SK-N-SH (cell line): ENCODE measurements at regions not wholly inside any gene's neighbourhood (a gene's known extent, or its start where the extent isn't known, plus 50 kb on each side); places are given as distances from the start of the nearest gene placed in this dataset.

Experiments used
- CTCF ChIA-PET: fragments of 300-600, 350-600 bp; formaldehyde crosslinking; extraction: SDS; loops from one replicate; lab custom pipeline; 2021; lab: Yijun Ruan, JAX
- POLR2A ChIA-PET: fragments of 350-600 bp; sonication (Branson Sonifier 250); formaldehyde crosslinking; extraction: SDS; loops from one replicate; lab custom pipeline; 2020; ENCODE audit warnings: antibody characterized with exemption, inconsistent platforms; lab: Yijun Ruan, JAX
- DNase-seq: peaks from one replicate; pipeline ENCODE4 v3.0.0; 2012
- H2AFZ ChIP-seq: fragments of 200-600 bp; sonication (generic); 2 replicates; pipeline ENCODE4 v1.8.1; 2016; ENCODE audit warnings: antibody characterized with exemption, mild to moderate bottlenecking, low read depth
- H3F3A ChIP-seq: fragments of 200-600 bp; sonication (generic); replicated peaks from 2 replicates; pipeline ENCODE3; 2016; ENCODE audit warnings: antibody characterized with exemption, mild to moderate bottlenecking; ENCODE audit not compliant: insufficient read depth
- H3K27ac ChIP-seq, 2 experiments: fragments of 200-500 bp in 1 of 2; fragments of 200-600 bp in 1 of 2; sonication (Bioruptor generic) in 1 of 2; sonication (generic), shearing (Covaris generic) in 1 of 2; 2 replicates each; pipeline versions ENCODE4 v1.5.1 to v1.6.1; 2014 to 2016; ENCODE audit warnings: low read depth in 2 of 2, inconsistent platforms in 1 of 2, low read length in 1 of 2, mild to moderate bottlenecking in 1 of 2, mixed read lengths in 1 of 2
- H3K27me3 ChIP-seq: fragments of 200-600 bp; sonication (generic), shearing (Covaris generic); 2 replicates; pipeline ENCODE4 v1.6.1; 2016; ENCODE audit warnings: mixed run types; ENCODE audit not compliant: insufficient read depth
- H3K36me3 ChIP-seq, 2 experiments: fragments of 200-500 bp in 1 of 2; fragments of 200-600 bp in 1 of 2; sonication (Bioruptor generic) in 1 of 2; sonication (generic) in 1 of 2; replicated peaks in 1 of 2; 2 replicates each; pipeline versions ENCODE3 to v1.5.1; 2014 to 2016; ENCODE audit warnings: low read length in 1 of 2, mild to moderate bottlenecking in 1 of 2; ENCODE audit not compliant: insufficient read depth in 2 of 2, control insufficient read depth in 1 of 2
- H3K4me1 ChIP-seq, 2 experiments: fragments of 200-500 bp in 1 of 2; fragments of 200-600 bp in 1 of 2; sonication (Bioruptor generic) in 1 of 2; sonication (generic), shearing (Covaris generic) in 1 of 2; 2 replicates each; pipeline versions ENCODE4 v1.5.1 to v1.6.1; 2014 to 2016; ENCODE audit warnings: low read depth in 1 of 2, low read length in 1 of 2, mixed run types in 1 of 2; ENCODE audit not compliant: insufficient read depth in 2 of 2, control insufficient read depth in 1 of 2
- H3K4me2 ChIP-seq: fragments of 200-600 bp; sonication (generic), shearing (Covaris generic); 2 replicates; pipeline ENCODE4 v1.6.1; 2017; ENCODE audit warnings: mixed run types
- H3K4me3 ChIP-seq, 2 experiments: fragments of 200-500 bp in 1 of 2; fragments of 200-600 bp in 1 of 2; sonication (Bioruptor generic) in 1 of 2; sonication (generic), shearing (Covaris generic) in 1 of 2; 2 replicates each; pipeline versions ENCODE4 v1.5.1 to v1.8.1; 2014 to 2016; ENCODE audit warnings: low read depth in 2 of 2, inconsistent platforms in 1 of 2, low read length in 1 of 2, mild to moderate bottlenecking in 1 of 2, mixed read lengths in 1 of 2, moderate library complexity in 1 of 2
- H3K79me2 ChIP-seq: fragments of 200-600 bp; sonication (generic); 2 replicates; pipeline ENCODE4 v1.8.1; 2017; ENCODE audit warnings: mild to moderate bottlenecking; ENCODE audit not compliant: insufficient read depth
- H3K9ac ChIP-seq: fragments of 200-600 bp; sonication (generic); 2 replicates; pipeline ENCODE4 v1.6.1; 2017; ENCODE audit warnings: mixed run types
- H3K9me2 ChIP-seq: fragments of 200-600 bp; sonication (generic); 2 replicates; pipeline ENCODE4 v1.6.1; 2017; ENCODE audit warnings: mixed run types
- H3K9me3 ChIP-seq: fragments of 200-600 bp; sonication (generic); 2 replicates; pipeline ENCODE4 v1.6.1; 2017; ENCODE audit warnings: mixed run types, mild to moderate bottlenecking, moderate library complexity
- H4K20me1 ChIP-seq: fragments of 200-600 bp; sonication (generic); 2 replicates; pipeline ENCODE4 v1.6.1; 2017; ENCODE audit warnings: mild to moderate bottlenecking, mixed run types; ENCODE audit not compliant: insufficient read depth
- FOSL2 ChIP-seq: IDR thresholded peaks from 2 replicates; pipeline ENCODE4 v1.4.0; 2012; ENCODE audit warnings: low read depth, mild to moderate bottlenecking, moderate library complexity, borderline replicate concordance
- FOXJ3 ChIP-seq: sonication (generic); formaldehyde crosslinking; IDR thresholded peaks from 2 replicates; pipeline ENCODE4 v1.5.1; 2020; ENCODE audit warnings: mild to moderate bottlenecking, missing genetic modification reagents
- GATA2 ChIP-seq: sonication (generic); formaldehyde crosslinking; IDR thresholded peaks from 2 replicates; pipeline ENCODE4 v1.5.0; 2020; ENCODE audit warnings: mild to moderate bottlenecking, missing genetic modification reagents
- IRF3 ChIP-seq: fragments of 150-350 bp; IDR thresholded peaks from 2 replicates; pipeline ENCODE4 v1.6.1; 2016; ENCODE audit warnings: mild to moderate bottlenecking, low read depth, low read length
- JUND ChIP-seq: IDR thresholded peaks from 2 replicates; pipeline ENCODE4 v1.4.0; 2012
- MXI1 ChIP-seq: IDR thresholded peaks from 2 replicates; pipeline ENCODE4 v1.6.1; 2012; ENCODE audit warnings: mild to moderate bottlenecking, low read depth, low read length, improper control_type of control experiment
- RAD21 ChIP-seq: IDR thresholded peaks from 2 replicates; pipeline ENCODE4 v1.6.1; 2012; ENCODE audit warnings: mild to moderate bottlenecking, low read length
- RCOR1 ChIP-seq: fragments of 150-350 bp; IDR thresholded peaks from 2 replicates; pipeline ENCODE4 v1.6.1; 2017; ENCODE audit warnings: antibody characterized with exemption, low read length
- REST ChIP-seq: IDR thresholded peaks from 2 replicates; pipeline ENCODE4 v1.6.1; 2012; ENCODE audit warnings: mild to moderate bottlenecking, low read depth, low read length, moderate library complexity
- RFX5 ChIP-seq: IDR thresholded peaks from 2 replicates; pipeline ENCODE4 v1.6.1; 2012; ENCODE audit warnings: mild to moderate bottlenecking, improper control_type of control experiment, low read length
- TAF1 ChIP-seq: IDR thresholded peaks from 2 replicates; pipeline ENCODE4 v1.6.1; 2012; ENCODE audit warnings: low read depth, mild to moderate bottlenecking, low read length, moderate library complexity, borderline replicate concordance
- TEAD4 ChIP-seq: IDR thresholded peaks from 2 replicates; pipeline ENCODE4 v1.4.0; 2012; ENCODE audit warnings: mild to moderate bottlenecking, borderline replicate concordance; ENCODE audit not compliant: insufficient read depth
- USF1 ChIP-seq: IDR thresholded peaks from 2 replicates; pipeline ENCODE4 v1.4.0; 2012; ENCODE audit warnings: low read depth, borderline replicate concordance
- WGBS: methylation state at CpG from one replicate; pipeline ENCODE4 v1.1.6; 2017; ENCODE audit warnings: low lambda C conversion rate; 5-methylcytosine and 5-hydroxymethylcytosine counted together

GRCh38 chr5:3912790-3913189, 317.2 kb downstream of the IRX1 start (continued):
- TF ChIP-seq IRF3: no peak
- TF ChIP-seq, all 33 proteins: peak for 0

- no peaks in the 10 kb centered on the region for H3K9me3 ChIP-seq
- no peaks in the 10 kb centered on the region for H3K27me3 ChIP-seq
- H3K4me3 ChIP-seq: no peak overlapping the region
- 4% methylated on average over 3 of the region's 3 CpGs for WGBS
- H3K9me2 ChIP-seq: no peaks in the 10 kb centered on the region
- no peaks in the 10 kb centered on the region for H3K4me1 ChIP-seq
- H4K20me1 ChIP-seq: no peaks in the 10 kb centered on the region
- no peak for DNase-seq
- ChIA-PET CTCF (no interaction called here), POLR2A (no interaction called here)
- no peak overlapping the region for H3K27ac ChIP-seq
- H3K4me2 ChIP-seq: no peak overlapping the region
- no peaks in the 10 kb centered on the region for H3K79me2 ChIP-seq
- no peak overlapping the region for H3K9ac ChIP-seq
- H3K36me3 ChIP-seq: no peaks in the 10 kb centered on the region
- TF ChIP-seq USF1 (no peak), REST (no peak), FOSL2 (no peak), JUND (no peak), GATA2 (no peak), RFX5 (no peak), TEAD4 (no peak), TAF1 (no peak), FOXJ3 (no peak), RAD21 (no peak), RCOR1 (no peak), MXI1 (no peak)
- H3F3A ChIP-seq: no peaks in the 10 kb centered on the region
- no peak overlapping the region for H2AFZ ChIP-seq
Measured at GRCh38 chr5:3913279-3913678, 317.6 kb downstream of the IRX1 start.
